ENCODE measurements at regions not wholly inside any gene's neighbourhood (a gene's known extent, or its start where the extent isn't known, plus 50 kb on each side); places are given as distances from the start of the nearest gene placed in this dataset.

DNA sequence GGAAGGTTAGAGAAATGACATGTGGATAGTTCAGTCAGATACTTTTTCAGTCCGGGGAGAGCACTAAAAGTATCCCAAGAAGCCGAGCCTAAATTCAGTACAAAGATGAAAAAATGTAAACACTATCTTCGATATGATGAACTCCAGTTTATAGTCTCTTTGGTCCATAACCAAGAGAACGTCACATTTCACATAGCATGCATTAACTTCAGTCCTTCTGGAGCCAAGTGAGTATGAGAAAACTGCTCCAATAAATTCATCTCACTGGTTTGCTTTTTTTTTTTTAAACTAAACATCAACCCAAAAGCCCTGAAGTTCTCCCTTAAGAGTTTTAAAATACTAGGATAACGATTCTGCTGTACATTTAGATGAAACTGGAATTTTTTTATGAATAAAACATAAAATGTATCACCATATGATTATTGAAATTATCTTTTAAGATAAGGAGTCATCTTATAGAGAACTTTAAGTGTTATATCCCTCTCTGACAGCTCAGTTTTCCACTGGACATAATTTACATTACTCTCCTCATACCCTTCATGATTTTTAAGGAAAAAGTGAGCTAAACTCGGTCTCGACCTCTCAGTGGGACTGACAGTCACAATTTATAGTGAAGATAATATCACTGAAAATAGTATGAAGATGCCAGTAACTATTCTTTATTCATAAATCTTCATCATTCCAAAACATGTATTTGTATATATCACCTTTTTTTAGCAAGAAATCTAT, 841.5 kb upstream of the FLRT2 start:
- H3K9me2 ChIP-seq (ENCODE audit: insufficient read depth): no peaks in the 10 kb centered on the region
- no peaks in the 10 kb centered on the region for H4K20me1 ChIP-seq (ENCODE audit: insufficient read depth)
- H3K27me3 ChIP-seq (replicated peaks; ENCODE audit: insufficient read depth): no peaks in the 10 kb centered on the region
- 20 to 28% methylated on average over 7 of the region's 7 CpGs for WGBS, 2 experiments (ENCODE audit: low coverage in 1 of 2, low lambda C conversion rate in 2 of 2, missing lambda C conversion rate in 2 of 2)
- H3K9me3 ChIP-seq (ENCODE audit: low read depth): peaks cover 4% of the 10 kb centered on the region
- H3K9ac ChIP-seq: no peak overlapping the region
- no peak for DNase-seq
- no peak overlapping the region for H3K4me2 ChIP-seq (ENCODE audit: unreplicated experiment)
- in situ Hi-C loops (cut with MboI): no loop called here
- H3K4me1 ChIP-seq (ENCODE audit: insufficient read depth): no peaks in the 10 kb centered on the region
- TF ChIP-seq EZH2phosphoT487 (IDR thresholded peaks at IDR 0.05; ENCODE audit: insufficient read depth, low read depth): no peak
- no peak for TF ChIP-seq EZH2 (IDR thresholded peaks at IDR 0.05; ENCODE audit: insufficient read depth, poor library complexity, severe bottlenecking)
- no peak overlapping the region for H2AFZ ChIP-seq
- H3K79me2 ChIP-seq (ENCODE audit: insufficient read depth): no peaks in the 10 kb centered on the region
- no peaks in the 10 kb centered on the region for H3F3A ChIP-seq (ENCODE audit: insufficient read depth)
- no peaks in the 10 kb centered on the region for H3K36me3 ChIP-seq (ENCODE audit: low read depth)
- H3K27ac ChIP-seq: no peak overlapping the region
- no peak overlapping the region for H3K4me3 ChIP-seq

DNA sequence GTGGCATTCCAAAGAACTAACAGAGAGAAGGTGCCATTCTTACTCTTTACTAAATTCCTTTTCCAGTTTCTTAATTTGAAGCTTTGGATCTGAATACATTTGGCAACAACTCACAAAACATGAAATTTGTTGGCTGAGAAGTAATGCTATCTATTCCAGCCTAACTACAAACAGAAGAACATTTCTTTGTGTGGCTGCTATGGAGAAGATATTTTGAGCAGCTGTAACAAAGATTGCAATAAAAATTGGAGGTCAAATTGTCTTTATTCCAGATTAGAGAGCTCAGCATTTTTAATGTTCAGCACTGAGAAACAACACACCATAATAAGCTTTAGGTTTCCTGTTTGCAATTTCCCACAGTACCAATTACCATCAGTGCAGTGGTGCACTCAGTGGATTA, 835.8 kb upstream of the FLRT2 start:
- no peaks in the 10 kb centered on the region for H3K79me2 ChIP-seq (ENCODE audit: insufficient read depth)
- H3F3A ChIP-seq (ENCODE audit: insufficient read depth): no peaks in the 10 kb centered on the region
- H3K9ac ChIP-seq: no peak overlapping the region
- no peaks in the 10 kb centered on the region for H3K9me2 ChIP-seq (ENCODE audit: insufficient read depth)
- TF ChIP-seq EZH2 (IDR thresholded peaks at IDR 0.05; ENCODE audit: insufficient read depth, poor library complexity, severe bottlenecking) (no peak), EZH2phosphoT487 (IDR thresholded peaks at IDR 0.05; ENCODE audit: insufficient read depth, low read depth) (no peak)
- no peaks in the 10 kb centered on the region for H3K27me3 ChIP-seq (replicated peaks; ENCODE audit: insufficient read depth)
- H3K9me3 ChIP-seq (ENCODE audit: low read depth): peaks cover 4% of the 10 kb centered on the region
- H3K4me2 ChIP-seq (ENCODE audit: unreplicated experiment): no peak overlapping the region
- H3K4me1 ChIP-seq (ENCODE audit: insufficient read depth): no peaks in the 10 kb centered on the region
- no peak for DNase-seq
- H3K27ac ChIP-seq: no peak overlapping the region
- no peaks in the 10 kb centered on the region for H3K36me3 ChIP-seq (ENCODE audit: low read depth)
- H2AFZ ChIP-seq: no peak overlapping the region
- H4K20me1 ChIP-seq (ENCODE audit: insufficient read depth): no peaks in the 10 kb centered on the region
- in situ Hi-C loops (cut with MboI): no loop called here
- H3K4me3 ChIP-seq: no peak overlapping the region

DNA sequence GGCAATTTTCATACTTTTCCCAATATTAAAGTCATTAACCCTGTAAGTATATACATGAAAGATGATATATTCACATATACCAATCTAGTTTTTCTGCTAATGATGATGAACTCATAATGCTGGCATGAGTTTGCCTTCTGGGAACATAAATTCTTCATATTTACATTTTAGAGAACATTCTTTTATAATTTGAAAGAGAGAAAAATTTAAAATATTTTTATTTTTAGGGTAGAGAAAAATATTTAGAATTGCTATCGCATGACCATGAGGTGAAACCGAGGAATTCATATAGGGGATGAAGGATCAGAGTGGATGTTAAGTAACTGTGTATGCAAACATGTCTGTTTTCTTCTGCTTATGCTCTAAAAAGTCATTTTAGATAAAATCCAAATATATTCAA, 825.3 kb upstream of the FLRT2 start:
- Histone ChIP-seq H3K79me2 (ENCODE audit: insufficient read depth) (no peaks in the 10 kb centered on the region), H3K27ac (no peak overlapping the region), H3K9ac (no peak overlapping the region), H2AFZ (no peak overlapping the region), H3K9me3 (ENCODE audit: low read depth) (no peaks in the 10 kb centered on the region), H3K9me2 (ENCODE audit: insufficient read depth) (no peaks in the 10 kb centered on the region), H3K4me1 (ENCODE audit: insufficient read depth) (no peaks in the 10 kb centered on the region), H3K36me3 (ENCODE audit: low read depth) (no peaks in the 10 kb centered on the region), H4K20me1 (ENCODE audit: insufficient read depth) (no peaks in the 10 kb centered on the region), H3K27me3 (replicated peaks; ENCODE audit: insufficient read depth) (no peaks in the 10 kb centered on the region), H3K4me3 (no peak overlapping the region), H3K4me2 (ENCODE audit: unreplicated experiment) (no peak overlapping the region), H3F3A (ENCODE audit: insufficient read depth) (no peaks in the 10 kb centered on the region)
- in situ Hi-C loops (cut with MboI): no loop called here
- WGBS, 2 experiments (ENCODE audit: low coverage in 1 of 2, low lambda C conversion rate in 2 of 2, missing lambda C conversion rate in 2 of 2): 69 to 71% methylated on average over 2 of the region's 2 CpGs
- DNase-seq: no peak
- TF ChIP-seq EZH2 (IDR thresholded peaks at IDR 0.05; ENCODE audit: insufficient read depth, poor library complexity, severe bottlenecking): no peak
- no peak for TF ChIP-seq EZH2phosphoT487 (IDR thresholded peaks at IDR 0.05; ENCODE audit: insufficient read depth, low read depth)

DNA sequence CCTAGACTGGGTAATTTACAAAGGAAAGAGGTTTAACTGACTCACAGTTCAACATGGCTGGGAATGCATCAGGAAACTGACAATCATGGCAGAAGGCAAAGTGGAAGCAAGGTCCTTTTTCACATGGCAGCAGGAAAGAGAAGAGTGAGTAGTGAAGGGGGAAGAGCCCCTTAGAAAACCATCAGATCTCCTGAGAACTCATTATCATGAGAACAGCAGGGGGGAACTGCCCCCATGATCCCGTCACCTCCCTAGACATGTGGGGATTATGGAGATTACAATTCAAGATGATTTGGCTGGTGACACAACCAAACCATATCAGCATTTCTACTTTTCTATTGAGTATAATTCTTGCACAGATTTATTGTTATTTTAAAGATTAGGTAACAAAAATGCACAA, 822.1 kb upstream of the FLRT2 start:
- DNase-seq: no peak
- no peak overlapping the region for H2AFZ ChIP-seq
- in situ Hi-C loops (cut with MboI): no loop called here
- H3K27me3 ChIP-seq (replicated peaks; ENCODE audit: insufficient read depth): no peaks in the 10 kb centered on the region
- no peak overlapping the region for H3K9ac ChIP-seq
- H3K9me3 ChIP-seq (ENCODE audit: low read depth): no peaks in the 10 kb centered on the region
- H3K4me1 ChIP-seq (ENCODE audit: insufficient read depth): no peaks in the 10 kb centered on the region
- no peak overlapping the region for H3K4me3 ChIP-seq
- 50 to 56% methylated on average over 1 of the region's 1 CpG for WGBS, 2 experiments (ENCODE audit: low coverage in 1 of 2, low lambda C conversion rate in 2 of 2, missing lambda C conversion rate in 2 of 2)
- no peak overlapping the region for H3K4me2 ChIP-seq (ENCODE audit: unreplicated experiment)
- TF ChIP-seq EZH2 (IDR thresholded peaks at IDR 0.05; ENCODE audit: insufficient read depth, poor library complexity, severe bottlenecking) (no peak), EZH2phosphoT487 (IDR thresholded peaks at IDR 0.05; ENCODE audit: insufficient read depth, low read depth) (no peak)
- no peaks in the 10 kb centered on the region for H3K9me2 ChIP-seq (ENCODE audit: insufficient read depth)
- H3K79me2 ChIP-seq (ENCODE audit: insufficient read depth): no peaks in the 10 kb centered on the region
- no peaks in the 10 kb centered on the region for H3F3A ChIP-seq (ENCODE audit: insufficient read depth)
- no peaks in the 10 kb centered on the region for H4K20me1 ChIP-seq (ENCODE audit: insufficient read depth)
- no peak overlapping the region for H3K27ac ChIP-seq
- no peaks in the 10 kb centered on the region for H3K36me3 ChIP-seq (ENCODE audit: low read depth)

DNA sequence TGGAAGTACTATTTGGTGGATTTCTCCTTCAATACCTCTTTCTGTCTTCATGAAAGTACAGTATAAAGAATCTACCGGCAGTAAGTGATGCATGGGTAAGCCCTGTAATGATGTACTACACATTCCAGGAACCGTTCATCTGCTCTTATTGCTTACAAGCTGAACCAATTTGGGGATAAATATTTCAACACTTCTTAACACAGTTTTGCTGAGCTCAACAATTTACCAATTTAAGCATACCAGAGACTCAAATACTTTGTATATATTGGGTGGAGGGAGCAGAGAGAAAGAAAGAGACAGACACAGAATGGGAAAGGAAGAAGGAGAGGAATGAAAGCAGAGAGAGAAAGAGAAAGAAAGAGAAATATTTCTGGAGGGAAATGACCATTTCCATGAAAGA, 821.1 kb upstream of the FLRT2 start:
- Histone ChIP-seq H3K9ac (no peak overlapping the region), H3K9me3 (ENCODE audit: low read depth) (no peaks in the 10 kb centered on the region), H3K27ac (no peak overlapping the region), H3F3A (ENCODE audit: insufficient read depth) (no peaks in the 10 kb centered on the region), H3K4me1 (ENCODE audit: insufficient read depth) (no peaks in the 10 kb centered on the region), H4K20me1 (ENCODE audit: insufficient read depth) (no peaks in the 10 kb centered on the region), H3K79me2 (ENCODE audit: insufficient read depth) (no peaks in the 10 kb centered on the region), H3K4me2 (ENCODE audit: unreplicated experiment) (no peak overlapping the region), H3K27me3 (replicated peaks; ENCODE audit: insufficient read depth) (no peaks in the 10 kb centered on the region), H2AFZ (no peak overlapping the region), H3K36me3 (ENCODE audit: low read depth) (no peaks in the 10 kb centered on the region), H3K4me3 (no peak overlapping the region), H3K9me2 (ENCODE audit: insufficient read depth) (no peaks in the 10 kb centered on the region)
- TF ChIP-seq EZH2phosphoT487 (IDR thresholded peaks at IDR 0.05; ENCODE audit: insufficient read depth, low read depth) (no peak), EZH2 (IDR thresholded peaks at IDR 0.05; ENCODE audit: insufficient read depth, poor library complexity, severe bottlenecking) (no peak)
- in situ Hi-C loops (cut with MboI): no loop called here
- WGBS, 2 experiments (ENCODE audit: low coverage in 1 of 2, low lambda C conversion rate in 2 of 2, missing lambda C conversion rate in 2 of 2): 0 to 2% methylated on average over 2 of the region's 2 CpGs
- no peak for DNase-seq
